ENCODE measurements at regions not wholly inside any gene's neighbourhood (a gene's known extent, or its start where the extent isn't known, plus 50 kb on each side); places are given as distances from the start of the nearest gene placed in this dataset.

GRCh38 chr15:38828031-38828532 is 263.5 kb upstream of the RASGRP1 start:
- no peaks in the 10 kb centered on the region for H4K20me1 ChIP-seq (replicated peaks; ENCODE audit: control insufficient read depth, extremely low read depth, insufficient read depth, low read length)
- H3K9ac ChIP-seq (replicated peaks; ENCODE audit: extremely low read depth, insufficient read depth, low read length): peak overlapping the region; percentile 97
- FAIRE-seq (peak; percentile 91), DNase-seq (ENCODE audit: low read depth, low spot score) (peak; percentile 100)
- no peak overlapping the region for H3K4me3 ChIP-seq (replicated peaks in 1 of 3; ENCODE audit: insufficient read depth in 1 of 3, low read depth in 1 of 3, low read length in 3 of 3)
- dilution Hi-C loops (cut with MboI; ENCODE audit: extremely low pct_ligation_motif_present, low sequenced_read_pairs): loop anchor here (25.0 kb wide), 1 partner anchor 309 kb away; no protein-coding TSS in a partner anchor
- TF ChIP-seq POLR2AphosphoS5 (IDR thresholded peaks at IDR 0.05; ENCODE audit: insufficient read depth, low read depth, low read length) (peak; percentile 90), JUN (IDR thresholded peaks at IDR 0.05; ENCODE audit: borderline replicate concordance, insufficient read depth, insufficient read length, low read depth) (peak; percentile 91), CTCF (IDR thresholded peaks at IDR 0.05; ENCODE audit: extremely low read depth in 1 of 2, insufficient read depth in 1 of 2, low read depth in 1 of 2, low read length in 2 of 2) (no peak), FOS (IDR thresholded peaks at IDR 0.05; ENCODE audit: borderline replicate concordance, insufficient read depth, low read length) (peak; percentile 92), POLR2A (IDR thresholded peaks at IDR 0.05; ENCODE audit: low read depth, low read length) (peak; percentile 65), MYC (IDR thresholded peaks at IDR 0.05; ENCODE audit: low read depth, low read length) (no peak), EZH2 (IDR thresholded peaks at IDR 0.05; ENCODE audit: borderline replicate concordance, low read depth, low read length, severe bottlenecking) (no peak), GATA2 (IDR thresholded peaks at IDR 0.05; ENCODE audit: insufficient read depth, insufficient read length, low read depth, low read length) (peak; percentile 99), MAX (IDR thresholded peaks at IDR 0.05; ENCODE audit: insufficient read depth, insufficient read length) (peak; percentile 72)
- H3K79me2 ChIP-seq (ENCODE audit: control insufficient read depth, insufficient read depth, low read length): no peaks in the 10 kb centered on the region
- H3K36me3 ChIP-seq (ENCODE audit: control insufficient read depth in 2 of 2, extremely low read depth in 1 of 2, insufficient read depth in 2 of 2, low read length in 2 of 2): no peaks in the 10 kb centered on the region
- H2AFZ ChIP-seq (ENCODE audit: low read depth, low read length): no peak overlapping the region
- intact Hi-C loops (cut with micrococcal nuclease): loop anchor here (1.0 to 2.0 kb wide), 11 partner anchors 16 to 751 kb away; no protein-coding TSS in a partner anchor
- H3K27me3 ChIP-seq (ENCODE audit: control insufficient read depth in 2 of 2, insufficient read depth in 2 of 2, low read length in 2 of 2): no peaks in the 10 kb centered on the region
- POLR2A ChIA-PET: interaction anchor here (0.8 to 2.1 kb wide), 12 partner anchors 14 to 758 kb away, joined by 3 to 24 read pairs (median 4); partner anchors contain the start of gene THBS1
- H3K27ac ChIP-seq (ENCODE audit: insufficient read depth, low read depth, low read length): peak overlapping the region; percentile 100
- no peaks in the 10 kb centered on the region for H3K9me1 ChIP-seq (replicated peaks; ENCODE audit: control insufficient read depth, extremely low read depth, insufficient read depth, low read length)
- CTCF ChIA-PET: interaction anchor here (0.7 to 2.6 kb wide), 13 partner anchors 11 to 752 kb away, joined by 3 to 32 read pairs (median 5); partner anchors contain the start of gene THBS1
- H3K9me3 ChIP-seq (replicated peaks; ENCODE audit: control insufficient read depth, insufficient read depth, low read length): no peaks in the 10 kb centered on the region
- H3K4me1 ChIP-seq (ENCODE audit: control insufficient read depth, extremely low read depth, insufficient read depth, low read length): peaks cover 59% of the 10 kb centered on the region
- BruUV-seq (replicated peaks): no TSS peak
- peak overlapping the region; percentile 44 for H3K4me2 ChIP-seq (ENCODE audit: insufficient read depth, low read length)

Measured in endothelial cell of umbilical vein (primary cell).